SKM-1 (cell line): ENCODE measurements at regions not wholly inside any gene's neighbourhood (a gene's known extent, or its start where the extent isn't known, plus 50 kb on each side); places are given as distances from the start of the nearest gene placed in this dataset.
A peak's percentile ranks its signal among the peaks of the same experiment; 100 is the strongest.
"Not testable (repeated sequence)": the region's sequence is repeated elsewhere in the genome, so short reads cannot be mapped to it uniquely, and the experiment has no call there.

Experiments used
- DNase-seq: peaks from one replicate; lab custom pipeline; 2025; ENCODE audit not compliant: unreplicated experiment; lab: John Stamatoyannopoulos, UW

- DNase-seq, result no peak
Measured at GRCh38 chr11:112537026-112537425, 276.4 kb upstream of the PLET1 start.

- DNase-seq, result peak; percentile 10
Measured at GRCh38 chr11:112537846-112538330, 277.2 kb upstream of the PLET1 start.

GRCh38 chr11:112538534-112539280 is 278.0 kb upstream of the PLET1 start:
- DNase-seq, result no peak

GRCh38 chr11:112539281-112539555 is 278.6 kb upstream of the PLET1 start:
- DNase-seq, result not testable (repeated sequence)

- DNase-seq, result no peak
Measured at GRCh38 chr11:112539741-112540140, 279.1 kb upstream of the PLET1 start.

GRCh38 chr11:112540261-112540660 is 279.6 kb upstream of the PLET1 start:
- DNase-seq, result no peak

GRCh38 chr11:112541140-112542046 is 280.7 kb upstream of the PLET1 start:
- DNase-seq, result no peak

GRCh38 chr11:112542479-112542878 is 281.8 kb upstream of the PLET1 start:
- DNase-seq, result no peak

- DNase-seq, result no peak
Measured at GRCh38 chr11:112543390-112543789, 282.7 kb upstream of the PLET1 start.

- DNase-seq, result no peak
Measured at GRCh38 chr11:112548641-112549040, 288.0 kb upstream of the PLET1 start.

GRCh38 chr11:112553205-112553731 is 292.6 kb upstream of the PLET1 start:
- DNase-seq, result no peak

- DNase-seq, result no peak
Measured at GRCh38 chr11:112554586-112554985, 293.9 kb upstream of the PLET1 start.

- no peak for DNase-seq
Measured at GRCh38 chr11:112555491-112556364, 295.1 kb upstream of the PLET1 start.

GRCh38 chr11:112558691-112559090 is 298.0 kb upstream of the PLET1 start:
- no peak for DNase-seq

GRCh38 chr11:112563808-112564207 is 303.1 kb upstream of the PLET1 start:
- DNase-seq, result no peak

GRCh38 chr11:112564228-112564955 is 303.7 kb upstream of the PLET1 start:
- DNase-seq, result no peak

- DNase-seq, result no peak
Measured at GRCh38 chr11:112565551-112565950, 304.9 kb upstream of the PLET1 start.

- no peak for DNase-seq
Measured at GRCh38 chr11:112566124-112566523, 305.5 kb upstream of the PLET1 start.

GRCh38 chr11:112570333-112570732 is 309.7 kb upstream of the PLET1 start:
- no peak for DNase-seq

GRCh38 chr11:112579282-112579681 is 318.6 kb upstream of the PLET1 start:
- DNase-seq, result no peak
